ENCODE measurements at regions not wholly inside any gene's neighbourhood (a gene's known extent, or its start where the extent isn't known, plus 50 kb on each side); places are given as distances from the start of the nearest gene placed in this dataset.

GRCh38 chr1:170247751-170248521 lies 102.2 kb downstream of the NTMT2 start:
- TF ChIP-seq CTCF (IDR thresholded peaks at IDR 0.05; ENCODE audit: insufficient read depth, low read length, poor library complexity, severe bottlenecking) = no peak
- Histone ChIP-seq H3K36me3 (ENCODE audit: control insufficient read depth, insufficient read depth, low read length) (no peaks in the 10 kb centered on the region), H3K4me3 (ENCODE audit: low read depth, low read length) (no peak overlapping the region), H3K27me3 (ENCODE audit: control insufficient read depth, insufficient read depth, low read length) (no peaks in the 10 kb centered on the region)
- no peak for DNase-seq (ENCODE audit: low read depth)

- Histone ChIP-seq H3K4me3 (ENCODE audit: low read depth, low read length) (no peak overlapping the region), H3K27me3 (ENCODE audit: control insufficient read depth, insufficient read depth, low read length) (no peaks in the 10 kb centered on the region), H3K36me3 (ENCODE audit: control insufficient read depth, insufficient read depth, low read length) (no peaks in the 10 kb centered on the region)
- no peak for TF ChIP-seq CTCF (IDR thresholded peaks at IDR 0.05; ENCODE audit: insufficient read depth, low read length, poor library complexity, severe bottlenecking)
- no peak for DNase-seq (ENCODE audit: low read depth)
Observed at GRCh38 chr1:170250531-170251276, 104.9 kb downstream of the NTMT2 start.

DNA sequence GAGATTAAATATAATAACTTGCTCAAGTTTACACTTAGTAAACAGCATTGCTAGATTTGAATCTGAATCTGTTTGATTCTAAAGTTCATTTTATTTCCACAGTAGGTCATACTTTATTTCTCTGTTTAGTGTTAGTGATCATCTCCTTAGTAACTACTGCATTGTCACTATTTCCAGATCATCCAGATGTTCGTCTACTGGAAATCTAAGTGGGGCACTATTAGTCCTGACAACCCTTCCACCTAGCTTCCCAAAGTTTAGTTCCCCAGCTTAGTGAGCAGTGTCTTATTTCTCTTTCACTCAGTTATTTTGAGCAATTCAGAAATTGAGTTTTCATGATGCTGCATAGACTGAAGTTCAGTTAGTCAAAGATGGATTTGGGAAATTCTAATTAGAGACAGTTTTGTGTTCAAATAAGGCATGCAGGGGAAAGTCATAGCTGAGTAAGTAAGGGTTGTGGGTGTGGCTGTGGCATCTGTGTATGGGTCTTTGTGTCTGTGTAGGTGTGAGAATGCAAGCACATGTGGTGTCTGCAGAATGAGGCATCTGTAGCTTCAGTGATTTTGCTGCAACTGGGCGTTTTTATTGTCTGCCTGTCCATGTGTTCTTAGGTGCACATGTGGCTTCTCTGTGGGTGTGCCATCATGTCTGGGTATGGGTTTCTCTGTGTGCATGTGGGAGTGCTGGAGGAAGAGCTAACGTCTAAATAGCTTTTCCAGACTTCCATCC lies 107.3 kb downstream of the NTMT2 start:
- no peak for TF ChIP-seq CTCF (IDR thresholded peaks at IDR 0.05; ENCODE audit: insufficient read depth, low read length, poor library complexity, severe bottlenecking)
- Histone ChIP-seq H3K4me3 (ENCODE audit: low read depth, low read length) (no peak overlapping the region), H3K36me3 (ENCODE audit: control insufficient read depth, insufficient read depth, low read length) (no peaks in the 10 kb centered on the region), H3K27me3 (ENCODE audit: control insufficient read depth, insufficient read depth, low read length) (no peaks in the 10 kb centered on the region)
- DNase-seq (ENCODE audit: low read depth) = no peak

DNA sequence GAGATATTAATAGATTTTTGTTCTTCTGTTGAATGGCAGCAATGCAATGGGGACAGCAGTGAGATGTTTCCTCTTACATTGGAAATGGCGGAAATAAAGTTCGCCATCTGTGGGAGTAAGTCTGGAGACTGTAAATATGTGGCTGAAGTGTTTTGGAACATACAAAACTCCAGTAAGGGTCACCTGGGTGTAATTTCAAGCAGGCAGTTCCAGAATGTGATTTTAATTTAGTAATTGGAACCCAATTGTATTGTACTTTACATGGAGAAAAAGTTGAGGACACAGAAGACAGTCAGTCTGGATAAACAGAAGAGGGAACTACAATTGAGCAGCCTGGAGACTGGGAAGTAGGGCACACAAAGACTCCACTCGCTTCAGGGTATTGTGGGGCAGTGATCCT lies 108.6 kb downstream of the NTMT2 start:
- Histone ChIP-seq H3K4me3 (ENCODE audit: low read depth, low read length) (no peak overlapping the region), H3K27me3 (ENCODE audit: control insufficient read depth, insufficient read depth, low read length) (no peaks in the 10 kb centered on the region), H3K36me3 (ENCODE audit: control insufficient read depth, insufficient read depth, low read length) (no peaks in the 10 kb centered on the region)
- no peak for TF ChIP-seq CTCF (IDR thresholded peaks at IDR 0.05; ENCODE audit: insufficient read depth, low read length, poor library complexity, severe bottlenecking)
- no peak for DNase-seq (ENCODE audit: low read depth)

- Histone ChIP-seq H3K4me3 (ENCODE audit: low read depth, low read length) (no peak overlapping the region), H3K27me3 (ENCODE audit: control insufficient read depth, insufficient read depth, low read length) (no peaks in the 10 kb centered on the region), H3K36me3 (ENCODE audit: control insufficient read depth, insufficient read depth, low read length) (no peaks in the 10 kb centered on the region)
- no peak for DNase-seq (ENCODE audit: low read depth)
- TF ChIP-seq CTCF (IDR thresholded peaks at IDR 0.05; ENCODE audit: insufficient read depth, low read length, poor library complexity, severe bottlenecking) = no peak
Observed at GRCh38 chr1:170261669-170262068, 115.9 kb downstream of the NTMT2 start.
